ENCODE measurements at regions not wholly inside any gene's neighbourhood (a gene's known extent, or its start where the extent isn't known, plus 50 kb on each side); places are given as distances from the start of the nearest gene placed in this dataset.
"Not testable (repeated sequence)": the region's sequence is repeated elsewhere in the genome, so short reads cannot be mapped to it uniquely, and the experiment has no call there.

- DNase-seq = no peak
Measured at GRCh38 chr14:37848985-37849621, 253.7 kb downstream of the TTC6 start.

GRCh38 chr14:37851054-37851453 lies 255.6 kb downstream of the TTC6 start:
- no peak for DNase-seq

- DNase-seq = no peak
Measured at GRCh38 chr14:37855871-37856270, 260.4 kb downstream of the TTC6 start.

GRCh38 chr14:37857774-37858266 lies 262.4 kb downstream of the TTC6 start:
- DNase-seq = no peak

GRCh38 chr14:37858733-37859132 lies 263.3 kb downstream of the TTC6 start:
- DNase-seq = no peak

GRCh38 chr14:37859177-37859576 lies 263.7 kb downstream of the TTC6 start:
- DNase-seq = no peak

- no peak for DNase-seq
Measured at GRCh38 chr14:37862263-37862662, 266.8 kb downstream of the TTC6 start.

- no peak for DNase-seq
Measured at GRCh38 chr14:37864128-37864527, 268.7 kb downstream of the TTC6 start.

GRCh38 chr14:37864861-37865718 lies 269.7 kb downstream of the TTC6 start:
- no peak for DNase-seq

GRCh38 chr14:37865719-37866549 lies 270.5 kb downstream of the TTC6 start:
- no peak for DNase-seq

GRCh38 chr14:37869633-37870032 lies 274.2 kb downstream of the TTC6 start:
- no peak for DNase-seq

GRCh38 chr14:37870170-37870569 lies 274.7 kb downstream of the TTC6 start:
- DNase-seq = no peak

GRCh38 chr14:37870632-37871346 lies 275.4 kb downstream of the TTC6 start:
- no peak for DNase-seq

- DNase-seq = not testable (repeated sequence)
Measured at GRCh38 chr14:37874065-37874428, 278.6 kb downstream of the TTC6 start.

- DNase-seq = peak; percentile 88
Measured at GRCh38 chr14:37874429-37875109, 279.1 kb downstream of the TTC6 start.

- DNase-seq = no peak
Measured at GRCh38 chr14:37888234-37888633, 292.8 kb downstream of the TTC6 start.

GRCh38 chr14:37889087-37889486 lies 293.7 kb downstream of the TTC6 start:
- peak; percentile 22 for DNase-seq

- DNase-seq = no peak
Measured at GRCh38 chr14:37890095-37890494, 294.7 kb downstream of the TTC6 start.

- DNase-seq = not testable (repeated sequence)
Measured at GRCh38 chr14:37891500-37891899, 296.1 kb downstream of the TTC6 start.

- no peak for DNase-seq
Measured at GRCh38 chr14:37894463-37894862, 299.0 kb downstream of the TTC6 start.

GRCh38 chr14:37899365-37899764 lies 303.9 kb downstream of the TTC6 start:
- DNase-seq = no peak

GRCh38 chr14:37900561-37900960 lies 305.1 kb downstream of the TTC6 start:
- no peak for DNase-seq

Data from retina (tissue), 1 donor.